H7 (cell line): ENCODE measurements at regions not wholly inside any gene's neighbourhood (a gene's known extent, or its start where the extent isn't known, plus 50 kb on each side); places are given as distances from the start of the nearest gene placed in this dataset.

Experiments
- DNase-seq: peaks from one replicate; pipeline ENCODE4 v3.0.0; 2012
- H3K27me3 ChIP-seq: 2 replicates; pipeline ENCODE4 v1.6.0; 2011; ENCODE audit warnings: mild to moderate bottlenecking, low read length; ENCODE audit not compliant: control insufficient read depth, insufficient read depth
- H3K36me3 ChIP-seq: replicated peaks from 2 replicates; pipeline ENCODE4 v1.5.1; 2011; ENCODE audit warnings: low read length; ENCODE audit not compliant: control insufficient read depth, insufficient read depth
- H3K4me3 ChIP-seq: 2 replicates; pipeline ENCODE4 v1.5.1; 2011; ENCODE audit warnings: low read depth, mild to moderate bottlenecking, control low read depth, low read length, moderate library complexity; ENCODE audit not compliant: insufficient read depth

DNA sequence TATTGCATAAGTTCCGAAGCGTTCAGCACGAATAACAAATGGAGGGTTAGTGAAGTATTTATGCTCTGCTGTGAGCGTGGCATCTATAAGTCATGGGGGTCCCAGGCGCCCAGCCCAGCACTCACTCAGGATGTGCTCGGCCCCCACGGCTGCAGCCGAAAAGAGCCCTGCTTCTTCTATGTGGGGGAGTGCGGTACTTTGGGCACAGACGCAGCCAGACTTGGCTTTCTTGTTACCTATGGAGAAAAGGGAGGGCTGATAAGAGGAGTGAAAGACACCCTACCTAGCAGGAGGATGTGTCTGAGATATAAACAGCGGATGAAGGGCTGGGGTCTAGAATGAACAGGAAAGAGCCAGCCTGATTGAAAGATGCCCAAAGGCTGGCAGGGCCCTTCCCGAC lies 51.4 kb downstream of the MRPL36 start:
- Histone ChIP-seq H3K27me3 (no peaks in the 10 kb centered on the region), H3K36me3 (no peaks in the 10 kb centered on the region), H3K4me3 (no peak overlapping the region)
- DNase-seq, result no peak

DNA sequence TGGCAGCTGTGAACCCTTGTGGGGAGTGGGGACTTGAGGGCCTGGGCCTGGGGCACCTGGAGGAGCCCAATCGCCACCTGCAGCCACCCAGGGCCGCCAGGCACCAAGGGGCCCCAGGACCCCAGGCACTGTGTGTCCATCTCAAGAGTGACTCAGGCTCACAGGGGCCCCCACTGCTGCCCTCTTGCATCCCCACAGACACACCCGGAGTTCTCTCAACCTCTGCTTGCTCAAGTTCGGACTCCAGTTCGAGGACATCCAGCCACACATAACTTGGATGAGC lies 51.9 kb downstream of the MRPL36 start:
- H3K36me3 ChIP-seq, result no peaks in the 10 kb centered on the region
- H3K4me3 ChIP-seq, result no peak overlapping the region
- H3K27me3 ChIP-seq, result no peaks in the 10 kb centered on the region
- no peak for DNase-seq

DNA sequence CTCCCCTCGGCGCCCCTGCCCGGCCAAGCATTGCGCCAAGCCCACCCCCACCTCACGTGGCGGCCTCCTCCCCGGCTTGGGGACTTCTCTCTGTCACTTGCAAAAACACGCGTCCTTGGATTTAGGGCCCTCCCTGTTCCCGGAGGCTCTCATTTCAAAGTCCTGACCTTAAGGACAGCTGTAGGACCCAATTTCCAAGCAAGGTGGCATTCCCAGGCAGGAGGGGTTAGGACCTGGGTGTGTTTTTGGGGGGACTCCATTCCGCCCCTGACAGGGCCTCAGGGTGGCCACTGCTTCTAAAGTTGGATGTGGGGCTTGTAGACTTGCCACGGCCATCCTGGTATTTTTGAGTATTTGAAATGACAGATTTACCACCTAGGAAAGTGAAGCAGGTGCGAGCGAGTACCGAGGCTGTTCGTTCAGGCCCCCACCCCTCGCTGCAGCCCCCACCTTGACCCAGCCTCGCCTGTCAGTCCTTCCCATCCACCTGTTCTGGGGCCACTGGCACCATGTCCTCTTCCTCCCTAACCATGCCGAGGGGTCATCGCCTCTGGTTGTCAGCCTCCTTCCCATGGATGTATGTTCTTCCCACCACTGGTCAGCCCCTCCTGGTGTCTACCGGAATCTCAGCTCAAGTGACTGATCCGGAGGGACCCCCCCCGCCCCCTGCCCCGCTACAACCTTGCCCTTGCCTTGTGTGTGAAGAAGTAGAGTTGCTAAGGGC lies 52.4 kb downstream of the MRPL36 start:
- Histone ChIP-seq H3K36me3 (no peaks in the 10 kb centered on the region), H3K4me3 (no peak overlapping the region), H3K27me3 (no peaks in the 10 kb centered on the region)
- peak; percentile 66 for DNase-seq

DNA sequence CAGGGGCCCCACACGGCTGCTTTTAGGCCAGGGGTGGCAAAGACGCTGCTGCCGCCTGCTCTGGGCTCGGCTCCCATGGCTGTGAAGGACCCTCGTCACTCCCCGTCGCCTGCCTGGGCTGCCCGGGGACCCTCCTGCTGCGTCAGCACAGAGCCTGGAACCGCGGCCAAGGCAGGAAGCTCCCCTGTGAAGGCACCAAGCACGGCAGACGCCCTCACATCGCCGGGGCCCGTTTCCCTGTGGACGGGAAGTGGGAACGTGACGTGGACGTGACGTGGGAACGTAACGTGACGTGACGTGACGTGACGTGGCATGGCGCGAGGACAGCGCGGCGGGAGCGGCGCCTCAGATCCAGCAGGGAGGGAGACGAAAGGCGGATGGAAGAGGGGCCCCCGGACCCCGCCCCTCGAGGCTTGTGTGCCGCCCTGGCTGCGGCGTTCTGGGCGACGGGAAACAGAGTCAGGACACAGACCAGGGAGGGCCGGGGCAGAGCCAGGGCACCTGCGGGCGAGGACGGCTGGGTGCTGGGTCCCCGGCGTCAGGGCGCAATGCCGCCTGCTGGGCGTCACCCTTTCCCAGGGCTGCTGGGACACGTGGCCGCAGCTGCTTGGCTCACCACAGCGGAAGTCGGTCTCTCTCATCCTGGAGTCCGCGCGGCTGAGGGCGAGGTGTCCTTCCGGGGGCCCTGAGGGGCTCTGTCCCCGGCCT lies 53.1 kb downstream of the MRPL36 start:
- DNase-seq, result peak; percentile 52

DNA sequence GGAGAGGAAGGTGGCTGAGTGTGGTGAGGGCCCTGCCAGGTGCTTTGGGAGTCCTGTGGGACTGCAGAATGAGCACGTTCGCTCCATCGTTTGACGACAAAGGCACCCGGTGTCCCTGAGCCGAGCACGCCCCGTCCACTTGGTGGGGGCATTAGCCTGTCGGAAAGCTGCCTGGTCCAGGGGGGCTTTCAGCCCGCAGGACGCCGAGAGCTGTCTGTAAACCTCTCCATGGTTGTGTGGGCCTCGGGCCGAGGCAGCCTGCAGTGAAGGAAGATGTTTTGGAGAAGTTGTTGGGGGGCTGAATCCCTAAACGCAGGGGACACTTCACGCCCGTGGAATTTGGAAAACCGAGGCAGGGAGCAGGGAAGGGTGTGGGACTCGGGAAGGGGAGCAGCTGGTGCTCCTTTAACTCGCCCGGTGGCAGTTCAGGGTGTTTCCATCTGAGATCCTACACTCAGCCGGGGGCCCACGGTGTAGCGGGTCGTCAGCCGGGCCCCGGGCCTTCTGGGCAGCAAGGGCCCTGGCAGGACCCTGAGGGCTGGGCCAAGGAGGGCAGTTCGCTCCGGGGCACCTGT lies 53.8 kb downstream of the MRPL36 start:
- Histone ChIP-seq H3K27me3 (no peaks in the 10 kb centered on the region), H3K36me3 (no peaks in the 10 kb centered on the region), H3K4me3 (no peak overlapping the region)
- peak; percentile 56 for DNase-seq

More for the DNA sequence above, 53.1 kb downstream of the MRPL36 start:
- Histone ChIP-seq H3K36me3 (no peaks in the 10 kb centered on the region), H3K27me3 (no peaks in the 10 kb centered on the region), H3K4me3 (no peak overlapping the region)

DNA sequence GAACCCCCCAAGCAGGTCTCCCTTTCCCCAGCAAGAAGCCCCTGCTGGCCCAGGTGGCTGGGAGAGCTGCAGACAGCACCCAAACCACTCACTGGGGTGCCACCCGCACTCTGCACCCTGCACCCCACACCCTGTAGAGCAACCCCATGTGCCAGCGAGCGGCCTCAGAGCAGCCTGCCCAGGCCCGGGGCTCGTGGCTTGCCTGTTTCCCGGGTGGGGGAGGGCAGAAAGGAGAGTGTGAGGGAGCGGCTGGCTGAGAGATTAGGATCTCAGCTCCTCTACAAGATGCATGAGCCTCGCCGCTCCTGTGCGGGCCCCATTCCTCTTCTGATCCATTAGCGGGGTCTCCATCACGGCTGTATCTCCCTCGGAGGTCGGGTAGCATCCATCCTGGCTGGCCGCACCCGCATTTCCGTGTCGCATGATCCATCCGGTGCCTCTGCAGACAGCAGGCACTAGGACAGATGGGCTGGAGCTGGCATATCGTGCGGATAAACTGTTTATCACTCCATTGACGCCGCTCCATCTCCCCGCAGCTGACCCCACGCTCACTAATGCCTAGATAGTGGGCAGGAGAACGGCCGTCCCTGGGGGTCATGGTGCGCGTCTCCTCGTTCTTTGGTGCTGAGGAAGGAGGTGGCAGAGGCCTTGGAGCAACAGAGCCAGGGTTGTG lies 54.4 kb downstream of the MRPL36 start:
- H3K4me3 ChIP-seq, result no peak overlapping the region
- H3K36me3 ChIP-seq, result no peaks in the 10 kb centered on the region
- H3K27me3 ChIP-seq, result no peaks in the 10 kb centered on the region
- peak; percentile 45 for DNase-seq

DNA sequence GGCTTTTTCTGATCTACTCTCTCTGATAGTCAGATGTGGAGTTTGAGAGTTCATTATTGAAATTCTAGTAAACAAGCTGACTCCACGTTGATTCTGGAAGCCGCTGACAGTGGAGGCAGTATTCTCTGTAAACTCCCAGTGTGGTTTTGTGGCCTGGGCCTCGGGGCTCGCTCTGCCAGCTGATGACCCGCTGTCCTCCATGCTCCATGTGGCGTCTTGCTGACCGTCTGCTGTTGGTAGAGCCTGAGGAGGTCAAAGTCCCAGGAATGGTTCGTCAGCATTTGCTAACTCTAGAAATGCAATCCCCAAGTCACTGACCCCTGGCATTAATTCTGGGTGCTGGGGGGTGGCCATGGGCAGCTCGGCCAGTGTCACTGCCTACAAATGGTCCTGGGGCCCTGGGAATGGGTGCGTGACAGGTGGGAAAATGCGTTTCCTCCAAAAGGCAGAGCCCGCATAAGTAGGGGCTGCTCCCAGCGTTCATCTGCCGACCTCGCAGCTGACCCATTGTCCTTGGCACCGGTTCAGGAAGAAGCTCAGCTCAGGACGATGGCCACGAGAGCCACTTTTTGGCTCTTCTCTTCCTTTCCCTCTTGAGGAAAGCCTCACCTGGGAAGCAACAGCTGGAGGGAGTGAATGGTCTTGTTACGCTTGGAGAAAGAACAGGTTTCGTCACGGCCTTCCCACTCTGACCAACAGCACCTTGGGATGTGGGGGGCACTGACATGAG lies 55.1 kb downstream of the MRPL36 start:
- Histone ChIP-seq H3K27me3 (no peaks in the 10 kb centered on the region), H3K36me3 (no peaks in the 10 kb centered on the region), H3K4me3 (no peak overlapping the region)
- DNase-seq, result no peak

DNA sequence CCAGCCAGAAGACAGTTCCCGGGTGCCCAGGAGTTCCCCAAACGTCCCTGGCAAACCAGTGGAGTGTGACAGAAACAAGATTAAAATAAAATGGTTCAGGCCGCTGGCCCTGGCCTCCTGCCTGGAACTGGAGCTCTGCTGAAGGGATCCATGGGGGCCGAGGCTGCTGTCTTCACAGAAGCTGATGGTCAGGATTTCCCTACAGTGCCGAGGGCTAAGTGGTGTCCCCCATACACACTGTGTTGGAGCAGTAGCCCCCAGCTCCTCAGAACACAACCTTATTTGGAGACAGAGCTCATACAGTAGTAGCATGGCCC lies 55.9 kb downstream of the MRPL36 start:
- Histone ChIP-seq H3K4me3 (no peak overlapping the region), H3K36me3 (no peaks in the 10 kb centered on the region), H3K27me3 (no peaks in the 10 kb centered on the region)
- DNase-seq, result no peak

DNA sequence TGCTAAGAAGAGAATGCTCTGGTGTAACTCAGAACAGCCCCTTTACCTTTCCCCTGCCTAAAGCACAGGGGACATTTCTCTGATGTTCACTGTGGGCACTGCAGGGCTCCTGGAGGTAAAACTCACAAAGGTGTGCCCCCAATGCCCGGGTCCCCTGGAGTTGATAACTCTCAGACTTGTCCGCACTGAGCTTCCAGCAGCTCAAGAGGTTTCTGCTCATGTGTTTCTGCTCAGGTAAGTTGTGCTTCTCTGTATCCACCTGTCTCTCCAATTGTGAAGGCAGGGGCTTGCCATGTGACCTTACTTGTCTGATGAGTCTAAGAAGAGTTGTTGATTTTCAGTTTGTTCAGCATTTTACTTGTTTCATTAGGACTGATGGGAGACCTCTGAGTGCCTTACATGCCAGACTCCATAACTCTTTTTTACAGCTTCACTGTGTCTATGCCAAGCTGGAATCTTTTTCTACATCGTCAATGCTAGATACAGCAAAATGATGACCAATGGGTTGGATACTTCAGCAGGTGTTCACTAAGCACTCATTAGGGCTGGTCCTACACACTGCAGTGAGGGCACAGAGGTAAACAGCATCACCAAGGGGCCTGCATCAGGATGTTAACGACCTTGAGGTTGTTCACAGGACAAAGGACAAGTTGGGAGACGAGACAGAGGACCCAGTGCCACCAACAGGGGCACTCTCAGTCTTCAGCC lies 56.4 kb downstream of the MRPL36 start:
- DNase-seq, result no peak
- no peaks in the 10 kb centered on the region for H3K36me3 ChIP-seq
- no peaks in the 10 kb centered on the region for H3K27me3 ChIP-seq
- H3K4me3 ChIP-seq, result no peak overlapping the region

DNA sequence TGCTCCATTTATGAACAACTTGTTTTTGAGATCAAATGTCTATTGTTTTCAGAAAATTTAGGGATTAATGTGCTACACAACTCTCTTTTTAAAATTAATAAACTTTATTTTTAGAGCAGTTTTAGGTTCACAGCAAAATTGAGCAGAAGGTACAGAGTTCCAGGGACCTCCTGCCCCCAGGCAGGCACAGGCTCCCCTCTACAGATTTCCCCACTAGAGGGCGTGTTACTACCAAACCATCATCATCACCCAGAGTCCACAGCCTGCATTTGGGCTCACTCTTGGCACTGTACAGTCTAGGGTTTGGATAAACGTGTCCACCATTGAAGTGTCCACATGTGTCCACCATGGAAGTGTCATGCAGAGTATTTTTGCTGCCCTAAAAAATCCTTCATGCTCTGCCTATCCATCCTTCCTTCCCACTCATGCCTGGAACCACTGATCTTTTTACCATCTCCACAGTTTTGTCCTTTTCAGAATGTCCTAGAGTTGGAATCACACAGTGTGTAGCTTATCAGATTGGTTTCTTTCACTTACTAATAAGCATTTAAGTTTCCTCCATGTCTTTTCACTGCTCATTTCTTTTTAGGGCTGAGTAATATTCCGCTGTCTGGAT lies 61.7 kb downstream of the MRPL36 start:
- DNase-seq, result peak; percentile 88
- H3K36me3 ChIP-seq, result no peaks in the 10 kb centered on the region
- no peaks in the 10 kb centered on the region for H3K27me3 ChIP-seq
- no peak overlapping the region for H3K4me3 ChIP-seq

DNA sequence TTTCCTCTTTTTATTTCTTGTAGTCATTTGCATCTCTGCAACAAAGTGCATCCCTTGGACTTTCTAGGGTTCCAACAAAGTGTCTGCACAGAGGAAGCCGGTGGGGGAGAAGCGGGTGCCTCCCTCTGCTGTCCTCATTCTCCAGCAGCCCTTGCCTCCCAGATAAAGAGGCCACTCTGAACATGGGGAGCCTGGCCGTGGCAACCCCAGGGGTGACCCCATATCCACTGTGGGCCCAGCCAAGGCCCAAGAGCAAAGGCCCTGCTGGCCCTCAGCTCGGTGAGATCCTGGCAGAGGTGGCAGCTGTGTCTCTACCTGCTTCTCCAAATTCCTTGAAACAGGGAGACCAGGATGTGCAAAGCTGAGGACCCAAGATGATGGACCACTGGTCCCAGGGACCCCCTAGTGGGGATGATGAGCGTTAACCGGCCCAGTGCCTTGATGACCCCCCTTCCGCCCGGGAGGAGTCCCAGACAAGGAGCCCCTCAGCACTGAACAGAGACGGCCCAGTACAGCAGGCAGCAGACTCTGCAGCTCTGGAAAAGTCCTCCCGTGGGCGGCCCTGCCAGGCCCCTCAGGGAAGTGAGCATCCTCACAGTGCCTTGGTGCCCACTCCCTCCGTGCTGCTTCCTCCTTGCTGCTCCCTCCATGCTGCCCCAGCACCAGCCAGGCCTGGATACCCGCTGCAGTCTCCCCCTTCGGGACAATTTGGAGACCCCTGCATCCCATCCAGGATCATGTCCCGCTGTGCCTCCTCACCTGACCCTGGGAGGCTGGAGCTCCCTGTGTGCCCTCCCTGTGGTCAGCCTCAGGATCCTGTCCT lies 62.5 kb downstream of the MRPL36 start:
- Histone ChIP-seq H3K27me3 (no peaks in the 10 kb centered on the region), H3K36me3 (no peaks in the 10 kb centered on the region), H3K4me3 (no peak overlapping the region)
- peak; percentile 71 for DNase-seq

DNA sequence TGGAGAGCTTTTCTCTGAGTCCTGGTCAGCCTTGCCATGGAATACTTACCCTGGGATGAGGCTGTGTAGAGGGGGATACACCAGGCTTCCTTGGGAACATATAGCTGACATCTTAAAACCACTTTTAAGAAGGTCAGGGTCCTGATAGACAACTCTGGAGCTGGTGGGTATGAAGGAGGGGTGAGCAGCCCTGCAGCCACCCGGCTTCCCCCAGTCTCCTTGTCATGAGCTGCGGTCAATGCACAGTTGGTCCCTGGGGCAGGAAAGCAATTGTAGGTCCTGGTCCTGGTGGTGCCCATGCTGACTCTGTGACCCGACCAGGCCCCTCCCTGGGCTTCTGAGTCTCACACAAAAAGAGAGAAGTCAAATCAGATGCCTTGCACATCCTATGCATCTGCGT lies 63.6 kb downstream of the MRPL36 start:
- no peaks in the 10 kb centered on the region for H3K27me3 ChIP-seq
- H3K4me3 ChIP-seq, result no peak overlapping the region
- no peaks in the 10 kb centered on the region for H3K36me3 ChIP-seq
- peak; percentile 36 for DNase-seq

DNA sequence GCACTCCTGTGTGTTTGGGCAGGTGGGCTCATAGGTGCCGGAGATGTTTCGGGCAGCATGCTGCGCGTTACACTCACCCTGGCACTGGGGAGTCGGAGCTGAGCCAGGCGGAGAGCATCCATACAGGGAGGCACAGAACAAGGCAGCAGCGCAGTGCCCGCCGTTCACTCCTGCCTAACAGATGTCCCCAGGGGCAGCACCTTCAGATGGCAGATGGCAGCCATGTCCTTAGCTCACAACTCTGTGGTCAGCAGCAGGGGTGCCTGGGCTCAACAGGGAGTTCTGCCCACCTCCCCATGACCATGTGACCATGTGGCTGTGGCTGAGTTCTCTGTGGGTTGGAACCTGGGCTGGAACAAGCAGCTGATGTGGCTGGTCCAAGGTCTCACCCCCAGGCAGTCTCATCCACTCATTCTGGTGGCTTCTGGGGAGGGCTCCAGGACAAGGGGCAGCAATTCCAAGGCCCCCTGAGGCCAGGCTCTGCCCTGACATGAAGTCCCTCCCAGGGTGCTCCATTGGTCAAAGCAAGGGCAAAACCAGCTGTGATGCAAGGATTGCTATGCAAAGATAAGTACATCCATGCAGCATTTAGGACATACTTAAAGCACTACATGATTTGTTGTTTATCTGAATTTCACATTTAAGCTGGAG lies 64.2 kb downstream of the MRPL36 start:
- Histone ChIP-seq H3K27me3 (no peaks in the 10 kb centered on the region), H3K4me3 (no peak overlapping the region), H3K36me3 (no peaks in the 10 kb centered on the region)
- no peak for DNase-seq
